HL-60 (cell line): ENCODE measurements at regions not wholly inside any gene's neighbourhood (a gene's known extent, or its start where the extent isn't known, plus 50 kb on each side); places are given as distances from the start of the nearest gene placed in this dataset.

ENCODE experiments used
- DNase-seq, 2 experiments: peaks; one replicate each; pipeline ENCODE4 v3.0.0-alpha.2; 2010 to 2020; ENCODE audit warnings: low read depth in 1 of 2, low spot score in 1 of 2
- H3K27ac ChIP-seq: fragments of 250-450 bp; sonication (Bioruptor Pico); replicated peaks from 2 replicates; pipeline ENCODE4 v1.5.1; 2020; ENCODE audit warnings: mild to moderate bottlenecking, moderate library complexity
- H3K27me3 ChIP-seq: fragments of 250-450 bp; sonication (Bioruptor Pico); 2 replicates; pipeline ENCODE4 v1.5.1; 2021; ENCODE audit warnings: mild to moderate bottlenecking, moderate library complexity; ENCODE audit not compliant: insufficient read depth, poor library complexity, severe bottlenecking
- H3K4me3 ChIP-seq: replicated peaks from 2 replicates; pipeline ENCODE4 v1.5.1; 2011; ENCODE audit warnings: mild to moderate bottlenecking, control low read depth, low read length; ENCODE audit not compliant: insufficient read depth
- CTCF ChIP-seq: IDR thresholded peaks from one replicate; pipeline ENCODE4 v1.5.1; 2011; ENCODE audit warnings: low read length, control low read depth, inconsistent platforms; ENCODE audit not compliant: insufficient read depth
- GABPA ChIP-seq: IDR thresholded peaks from 2 replicates; pipeline ENCODE4 v1.6.1; 2012; ENCODE audit warnings: low read depth
- POLR2AphosphoS5 ChIP-seq: IDR thresholded peaks from 2 replicates; pipeline ENCODE4 v1.6.1; 2012; ENCODE audit warnings: low read depth
- SPI1 ChIP-seq: IDR thresholded peaks from 2 replicates; pipeline ENCODE4 v1.6.1; 2012; ENCODE audit warnings: low read depth, mild to moderate bottlenecking, borderline replicate concordance
- TF ChIP-seq, protein P1 (sequence below): IDR thresholded peaks from 2 replicates; pipeline ENCODE4 v1.6.1; 2012; ENCODE audit warnings: low read depth; ENCODE audit not compliant: insufficient replicate concordance

DNA sequence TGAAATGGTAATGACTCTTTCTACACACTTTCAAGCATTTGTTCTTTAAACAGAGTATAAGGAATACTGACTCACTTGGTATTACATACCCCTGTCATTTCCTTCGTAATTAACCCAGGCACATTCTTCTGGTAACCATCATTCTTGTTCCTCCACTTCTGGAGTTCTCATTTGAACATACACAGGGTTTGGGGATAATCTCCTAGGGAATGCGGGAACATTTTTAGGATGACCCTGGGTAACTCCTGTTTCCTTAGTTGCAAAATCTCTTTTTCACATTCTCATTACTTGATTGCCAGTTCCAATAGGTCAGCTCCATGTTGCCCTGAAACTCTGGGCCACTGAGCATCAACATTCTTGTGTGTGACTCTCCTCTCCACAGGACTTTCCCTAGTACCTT is 51.5 kb upstream of the E2F3 start:
- H3K4me3 ChIP-seq: no peak overlapping the region
- no peak for DNase-seq
- no peak overlapping the region for H3K27ac ChIP-seq
- TF ChIP-seq, protein P1, sequence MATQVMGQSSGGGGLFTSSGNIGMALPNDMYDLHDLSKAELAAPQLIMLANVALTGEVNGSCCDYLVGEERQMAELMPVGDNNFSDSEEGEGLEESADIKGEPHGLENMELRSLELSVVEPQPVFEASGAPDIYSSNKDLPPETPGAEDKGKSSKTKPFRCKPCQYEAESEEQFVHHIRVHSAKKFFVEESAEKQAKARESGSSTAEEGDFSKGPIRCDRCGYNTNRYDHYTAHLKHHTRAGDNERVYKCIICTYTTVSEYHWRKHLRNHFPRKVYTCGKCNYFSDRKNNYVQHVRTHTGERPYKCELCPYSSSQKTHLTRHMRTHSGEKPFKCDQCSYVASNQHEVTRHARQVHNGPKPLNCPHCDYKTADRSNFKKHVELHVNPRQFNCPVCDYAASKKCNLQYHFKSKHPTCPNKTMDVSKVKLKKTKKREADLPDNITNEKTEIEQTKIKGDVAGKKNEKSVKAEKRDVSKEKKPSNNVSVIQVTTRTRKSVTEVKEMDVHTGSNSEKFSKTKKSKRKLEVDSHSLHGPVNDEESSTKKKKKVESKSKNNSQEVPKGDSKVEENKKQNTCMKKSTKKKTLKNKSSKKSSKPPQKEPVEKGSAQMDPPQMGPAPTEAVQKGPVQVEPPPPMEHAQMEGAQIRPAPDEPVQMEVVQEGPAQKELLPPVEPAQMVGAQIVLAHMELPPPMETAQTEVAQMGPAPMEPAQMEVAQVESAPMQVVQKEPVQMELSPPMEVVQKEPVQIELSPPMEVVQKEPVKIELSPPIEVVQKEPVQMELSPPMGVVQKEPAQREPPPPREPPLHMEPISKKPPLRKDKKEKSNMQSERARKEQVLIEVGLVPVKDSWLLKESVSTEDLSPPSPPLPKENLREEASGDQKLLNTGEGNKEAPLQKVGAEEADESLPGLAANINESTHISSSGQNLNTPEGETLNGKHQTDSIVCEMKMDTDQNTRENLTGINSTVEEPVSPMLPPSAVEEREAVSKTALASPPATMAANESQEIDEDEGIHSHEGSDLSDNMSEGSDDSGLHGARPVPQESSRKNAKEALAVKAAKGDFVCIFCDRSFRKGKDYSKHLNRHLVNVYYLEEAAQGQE: no peak
- no peak for TF ChIP-seq GABPA
- H3K27me3 ChIP-seq: no peaks in the 10 kb centered on the region

DNA sequence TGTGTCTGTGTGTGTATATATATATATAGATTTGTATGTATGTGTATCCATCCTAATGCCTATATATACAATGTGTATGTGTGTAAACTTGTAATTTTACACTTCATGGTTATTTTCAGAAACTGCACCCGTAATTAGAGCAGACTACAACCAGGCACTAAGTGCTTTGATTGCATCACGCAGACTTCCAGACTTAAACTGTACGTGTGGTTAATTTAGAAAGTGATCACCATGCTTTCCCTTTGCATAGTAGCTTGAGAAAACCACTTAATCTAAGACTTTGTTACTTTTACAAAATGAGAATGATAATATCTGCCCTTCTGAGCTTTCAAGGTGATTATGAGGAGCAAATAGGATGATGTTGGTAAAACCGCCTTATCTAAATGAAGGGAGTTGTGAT is 50.1 kb upstream of the E2F3 start:
- Histone ChIP-seq H3K4me3 (no peak overlapping the region), H3K27ac (no peak overlapping the region), H3K27me3 (no peaks in the 10 kb centered on the region)
- no peak for DNase-seq
- TF ChIP-seq POLR2AphosphoS5 (no peak), CTCF (no peak), GABPA (no peak), SPI1 (no peak)
- TF ChIP-seq, protein P1: no peak
